H1 (cell line): ENCODE measurements at regions not wholly inside any gene's neighbourhood (a gene's known extent, or its start where the extent isn't known, plus 50 kb on each side); places are given as distances from the start of the nearest gene placed in this dataset. TPM values are rescaled to one million over a fixed set of nuclear protein-coding genes. Genes with fewer than 3 reads are reported as not detected.

Experiments used
- small RNA-seq: library from polyadenylated mRNA; stranded (forward); fragments of <200 nt; extraction: miRNeasy Mini kit (QIAGEN cat#:217004); gene quantifications from one replicate; pipeline ENCODE3, GENCODE V24; 2013; ENCODE audit not compliant: insufficient read depth

Small RNA genes in the stretch of these regions (small RNA-seq; reads per million reads assigned to genes)
- gene AC106785.1, result not detected
- gene RNA5SP406, result not detected
- gene RNA5SP407, result not detected
- not detected for gene RNA5SP408
- not detected for gene RNA5SP409
- not detected for gene RNA5SP410
- gene RNA5SP411, result not detected
- not detected for gene RNA5SP412
- gene RNA5SP413, result not detected
- gene RNA5SP414, result not detected
- gene RNA5SP415, result not detected
- not detected for gene RNA5SP416
- not detected for gene RNA5SP417
- gene RNA5SP418, result not detected
- not detected for gene RNA5SP419
- not detected for gene RNA5SP420
- gene RNA5SP421, result not detected
- gene RNA5SP422, result not detected
- gene RNA5SP423, result not detected
